IPS DF 4.7 (cell line): ENCODE measurements at regions not wholly inside any gene's neighbourhood (a gene's known extent, or its start where the extent isn't known, plus 50 kb on each side); places are given as distances from the start of the nearest gene placed in this dataset.
"Not testable (repeated sequence)": the region's sequence is repeated elsewhere in the genome, so short reads cannot be mapped to it uniquely, and the experiment has no call there.

Experiments
- DNase-seq: peaks from one replicate; pipeline ENCODE4 v3.0.0-alpha.2; 2013; ENCODE audit warnings: low spot score; ENCODE audit errors: extremely low read depth

DNA sequence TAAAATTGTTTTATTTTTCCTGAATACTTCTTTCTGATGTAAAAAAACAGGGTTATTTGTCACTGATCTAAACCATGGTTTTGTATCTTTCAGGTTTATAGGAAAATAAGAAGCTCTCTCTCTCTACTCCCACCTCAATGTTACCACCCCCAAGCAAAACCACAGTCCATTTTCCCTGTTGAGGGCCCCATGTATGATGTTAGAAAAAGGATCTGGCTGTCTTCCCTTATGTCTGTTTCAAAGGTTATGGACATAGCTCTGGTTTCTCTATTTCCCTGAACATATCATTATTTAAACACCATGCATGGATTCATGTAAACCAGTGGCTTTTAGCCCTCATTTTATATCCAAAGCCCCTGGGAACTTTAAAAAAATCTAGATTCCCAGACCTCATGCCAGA lies 649.0 kb upstream of the TBX3 start:
- DNase-seq: no peak

DNA sequence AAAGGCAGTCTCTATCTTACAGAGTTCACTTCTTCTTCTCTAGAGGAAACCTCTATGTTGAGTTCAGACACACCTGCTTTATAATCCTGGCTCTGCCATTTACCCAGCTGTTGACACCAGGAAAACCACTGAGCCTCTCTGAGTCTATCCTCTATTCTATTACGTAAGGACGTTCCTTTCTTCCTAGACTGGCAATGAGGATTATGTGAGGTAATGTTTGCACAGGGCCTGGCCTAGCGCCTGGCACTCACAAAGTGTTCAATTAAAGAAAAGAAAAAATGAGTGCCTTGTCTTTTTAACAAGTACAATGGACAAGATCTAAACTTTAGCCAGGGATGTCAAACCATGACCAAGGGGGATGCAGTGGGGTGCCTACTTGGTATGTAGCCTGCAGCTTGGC lies 641.9 kb upstream of the TBX3 start:
- no peak for DNase-seq

DNA sequence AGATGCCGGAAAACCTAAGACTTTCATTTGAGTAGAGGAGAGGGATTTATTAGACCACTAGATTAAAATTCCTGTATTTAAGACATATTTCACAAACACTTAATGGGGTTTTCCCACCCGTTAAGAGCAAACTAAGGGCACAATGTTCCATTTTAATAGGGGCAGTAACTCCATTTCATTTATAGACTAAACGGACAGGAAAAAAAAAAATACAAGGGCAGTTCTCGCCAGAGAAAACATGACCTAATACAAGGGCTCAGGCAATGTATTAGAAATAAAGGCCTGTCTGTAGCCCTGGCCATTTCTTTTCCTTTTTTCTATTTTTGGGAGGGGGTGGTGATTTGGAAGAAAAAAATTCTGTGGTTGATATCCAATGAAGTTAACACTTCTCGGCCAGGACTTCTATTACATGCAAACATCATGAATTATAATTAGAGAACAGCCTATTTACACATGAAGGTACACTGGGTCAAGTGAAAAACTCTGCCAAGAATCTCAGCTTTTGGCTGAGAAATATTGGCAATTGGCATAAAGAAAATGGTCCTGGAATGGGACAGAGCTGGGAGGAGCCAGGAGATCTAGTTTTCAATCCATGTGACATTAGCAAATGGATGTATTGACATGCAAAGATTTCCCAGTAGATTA lies 641.1 kb upstream of the TBX3 start:
- DNase-seq: no peak

DNA sequence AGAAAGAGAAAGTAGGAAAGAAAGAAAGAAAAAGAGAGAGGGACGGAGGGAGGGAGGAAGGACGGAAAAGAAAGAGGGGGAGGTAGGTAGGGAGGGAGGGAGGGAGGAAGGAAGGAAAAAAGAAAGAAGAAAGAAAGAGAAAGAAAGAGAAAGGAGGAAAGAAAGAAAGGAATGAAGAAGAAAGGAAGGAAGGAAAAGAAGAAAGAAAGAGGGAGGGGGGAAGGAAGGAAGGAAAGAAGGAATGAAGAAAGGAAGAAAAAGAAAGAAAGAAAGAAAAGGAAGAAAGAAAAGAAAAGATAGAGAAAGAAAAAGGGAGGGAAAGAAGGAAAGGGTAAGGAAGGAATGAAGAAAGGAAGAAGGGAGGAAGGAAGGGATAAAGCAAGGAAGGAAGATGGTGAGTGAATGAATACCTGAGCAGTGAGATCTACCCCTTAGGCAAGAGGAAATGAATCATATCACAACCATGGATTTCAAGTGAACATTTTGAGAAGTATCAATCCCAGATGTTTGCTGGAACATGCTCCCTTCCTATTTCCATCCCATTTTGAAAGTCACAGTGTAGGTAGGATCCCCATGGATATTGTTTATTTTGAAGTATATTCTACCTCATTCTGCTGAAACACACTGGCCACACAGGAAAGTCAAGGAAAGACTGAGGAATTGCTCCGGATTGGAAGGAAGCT lies 639.4 kb upstream of the TBX3 start:
- DNase-seq: no peak

DNA sequence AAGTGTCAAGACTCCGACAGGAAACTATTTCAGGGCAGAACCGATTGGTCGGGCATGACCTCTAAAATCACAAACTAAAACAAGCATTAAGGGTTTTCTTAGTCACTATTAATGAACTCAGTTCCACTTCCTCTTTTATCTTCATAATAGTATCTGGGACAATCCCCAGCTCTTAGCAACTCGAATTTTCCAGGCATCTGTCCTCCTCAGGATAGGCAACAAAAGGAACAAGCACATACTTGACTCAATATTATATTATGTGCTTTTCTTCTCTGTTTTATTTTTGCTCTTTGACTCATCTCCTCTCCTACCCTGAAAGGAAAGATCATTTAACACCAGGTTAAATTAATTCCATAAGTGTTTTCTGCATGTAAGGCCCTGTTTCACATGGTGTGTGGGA lies 638.3 kb upstream of the TBX3 start:
- no peak for DNase-seq

DNA sequence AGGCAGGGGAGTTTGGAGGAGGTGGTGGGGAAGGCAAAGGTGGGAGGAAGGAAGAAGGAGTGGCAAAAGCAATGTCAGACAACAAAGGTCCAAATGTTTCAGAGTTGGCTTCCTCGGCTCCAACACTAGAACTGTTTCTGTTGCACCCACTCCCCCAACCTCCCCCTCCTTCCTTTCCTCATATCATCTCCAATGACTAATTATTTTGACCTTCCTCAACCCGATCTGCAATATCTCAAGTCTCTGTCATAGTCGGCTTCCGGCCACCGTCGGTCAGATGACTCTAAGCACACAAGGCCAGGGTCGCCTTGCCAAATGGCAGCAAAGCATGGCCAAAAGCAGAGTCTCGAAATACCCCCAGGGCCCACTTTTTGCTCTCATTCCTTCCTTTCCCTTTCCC lies 637.0 kb upstream of the TBX3 start:
- DNase-seq: no peak

DNA sequence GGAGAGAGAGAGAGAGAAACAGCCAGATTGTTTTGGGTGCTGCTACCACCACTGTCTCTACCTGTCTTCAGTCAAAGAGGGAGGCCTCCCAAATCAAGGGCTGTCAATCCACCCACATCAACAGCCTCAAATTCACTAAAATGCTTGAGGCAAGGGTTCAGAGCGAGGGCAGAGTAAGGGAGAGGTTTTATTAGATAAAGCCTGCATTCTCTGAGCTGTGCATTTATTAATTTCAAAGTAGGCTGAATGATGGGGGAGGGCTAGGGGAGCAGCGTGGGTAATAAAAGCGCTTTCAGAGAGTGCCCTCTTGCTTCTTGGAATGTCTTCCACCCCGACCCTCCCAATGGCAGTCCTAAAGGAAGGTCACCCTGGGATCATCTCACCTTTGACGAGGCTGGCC lies 636.5 kb upstream of the TBX3 start:
- DNase-seq: no peak

DNA sequence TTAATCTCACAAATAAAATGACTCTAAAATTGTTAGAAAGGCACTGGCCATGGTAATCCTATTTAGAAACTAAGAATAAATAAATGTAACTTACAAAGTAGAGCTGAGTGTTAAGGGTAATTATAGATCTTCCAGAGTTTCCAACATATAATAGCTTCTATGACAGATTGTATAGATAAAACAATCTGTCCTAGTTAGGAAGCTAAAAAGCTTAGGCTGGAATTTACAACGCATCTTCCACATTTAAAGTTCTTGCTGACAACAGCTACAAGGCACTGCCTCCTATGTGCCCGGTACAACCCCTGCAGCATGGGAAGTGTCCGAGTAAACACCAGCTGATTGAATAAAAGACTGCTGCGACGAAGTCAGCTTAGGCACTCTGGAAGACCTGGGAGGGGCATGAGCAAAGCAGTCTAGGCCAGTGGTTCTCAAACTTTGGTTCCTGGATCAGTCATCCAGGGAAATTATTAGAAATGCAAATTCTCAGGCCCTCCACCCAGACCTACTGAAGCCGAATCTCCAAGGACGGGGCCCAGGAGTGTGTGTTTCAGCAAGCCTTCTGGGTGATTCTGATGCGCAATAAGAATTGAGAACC lies 635.6 kb upstream of the TBX3 start:
- no peak for DNase-seq

DNA sequence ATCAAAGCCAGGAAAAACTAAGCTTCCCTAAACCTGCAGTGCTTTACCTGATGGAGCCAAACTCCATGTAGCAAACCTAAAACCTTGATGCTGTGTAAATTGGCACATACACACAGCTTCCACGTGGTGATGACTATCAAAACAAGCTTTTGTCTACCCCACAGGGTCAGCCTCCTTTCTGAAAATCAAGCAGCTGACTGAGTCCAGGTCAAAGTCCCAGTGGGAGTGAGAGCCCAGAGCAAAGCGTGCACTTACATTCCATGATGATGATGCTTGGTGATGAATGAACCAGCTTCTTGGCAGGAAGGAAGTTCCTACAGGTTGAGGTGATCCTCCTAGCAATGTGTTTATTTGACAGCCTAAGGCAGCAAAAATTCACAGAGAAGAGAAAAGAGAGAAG lies 630.0 kb upstream of the TBX3 start:
- no peak for DNase-seq

DNA sequence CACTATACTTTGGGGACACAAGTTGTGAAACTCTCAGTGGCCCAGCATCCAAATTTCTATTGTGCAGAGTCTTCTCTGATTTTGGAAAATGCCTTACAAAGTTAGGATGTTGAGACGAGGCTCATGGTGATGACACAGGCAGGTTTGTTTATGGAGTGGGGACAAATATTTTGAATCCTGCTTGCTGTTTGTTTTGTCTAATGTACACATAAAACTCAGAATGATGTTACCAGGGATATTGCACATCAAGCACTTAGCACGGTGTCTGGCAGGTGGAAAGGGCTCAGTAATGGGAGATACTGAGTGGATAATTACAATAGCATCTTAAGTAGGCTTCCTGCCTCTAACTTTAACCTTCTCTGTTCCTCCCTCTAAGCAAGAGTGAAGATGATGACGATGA lies 628.9 kb upstream of the TBX3 start:
- no peak for DNase-seq

DNA sequence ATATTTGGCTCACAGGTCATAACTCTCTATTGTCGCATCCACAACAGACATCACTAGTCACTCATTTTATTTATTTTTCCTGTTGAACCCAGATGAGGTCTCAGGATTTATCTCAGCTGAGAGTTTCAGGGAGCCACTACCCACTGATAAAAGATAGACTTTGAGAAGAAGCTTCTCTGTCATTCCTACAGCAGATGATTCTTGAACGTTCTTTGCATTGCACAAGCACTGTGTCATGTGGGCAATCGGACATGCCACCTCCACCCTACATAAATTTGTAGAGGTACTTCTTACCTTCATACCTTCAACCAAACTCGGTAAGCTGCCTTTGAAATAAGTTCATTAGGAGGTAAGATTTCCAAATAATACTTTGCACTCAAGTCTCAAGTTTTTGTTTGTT lies 627.9 kb upstream of the TBX3 start:
- DNase-seq: no peak

DNA sequence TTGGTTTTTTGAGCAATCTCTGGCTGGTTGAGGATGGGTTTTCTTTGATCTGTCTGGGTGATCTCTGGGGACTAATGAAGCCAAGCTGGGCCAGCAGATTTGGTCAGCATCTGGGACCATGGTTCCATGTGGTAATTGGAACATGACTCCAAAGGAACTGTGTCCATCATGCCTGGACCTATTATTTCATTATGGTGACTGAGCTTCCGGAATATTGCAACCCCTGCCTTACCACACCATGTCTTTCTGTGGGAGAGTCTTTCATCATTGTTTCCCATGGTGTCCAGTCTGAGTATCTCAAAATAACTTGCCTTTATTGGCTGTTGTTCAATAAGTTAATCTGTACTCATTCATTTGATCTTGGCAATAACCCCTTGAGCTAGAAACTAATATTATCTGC lies 624.9 kb upstream of the TBX3 start:
- no peak for DNase-seq

DNA sequence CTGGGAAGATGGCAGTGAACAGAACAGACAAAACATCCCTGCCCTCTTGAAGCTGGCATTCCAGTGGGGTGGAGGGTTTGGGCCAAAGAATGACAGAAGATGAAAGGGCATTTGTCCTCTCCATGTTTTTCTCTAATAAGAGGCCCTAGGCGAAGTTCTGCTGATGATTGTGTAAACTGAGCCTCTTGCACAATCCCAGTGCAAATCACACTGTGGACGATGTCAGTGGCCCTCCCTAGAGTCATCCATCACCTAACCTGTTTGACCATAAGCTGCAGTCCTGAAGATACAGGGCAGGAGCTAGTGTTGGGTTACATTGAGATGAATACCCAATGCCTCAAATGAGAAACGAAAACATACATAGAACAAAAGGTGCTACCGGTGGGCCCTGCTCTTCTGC lies 622.4 kb upstream of the TBX3 start:
- no peak for DNase-seq

DNA sequence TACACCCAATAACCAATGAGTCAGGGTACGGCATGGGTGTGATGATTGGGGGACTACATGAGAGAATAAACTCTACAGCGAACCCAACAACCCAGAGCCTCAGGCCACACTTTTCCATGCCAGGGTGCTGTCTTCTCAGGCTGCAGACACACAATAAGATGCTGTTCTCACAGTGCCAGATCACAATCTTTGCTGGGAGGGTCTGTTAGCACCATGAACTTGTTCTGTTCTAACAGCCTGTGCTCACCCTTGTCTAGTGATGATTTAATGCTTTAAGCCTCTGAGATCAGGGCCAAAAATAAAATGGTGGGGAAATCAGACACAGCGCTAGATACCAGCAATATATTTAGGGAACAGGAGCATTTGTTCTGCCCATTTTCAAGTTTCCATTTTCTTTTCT lies 621.9 kb upstream of the TBX3 start:
- no peak for DNase-seq

DNA sequence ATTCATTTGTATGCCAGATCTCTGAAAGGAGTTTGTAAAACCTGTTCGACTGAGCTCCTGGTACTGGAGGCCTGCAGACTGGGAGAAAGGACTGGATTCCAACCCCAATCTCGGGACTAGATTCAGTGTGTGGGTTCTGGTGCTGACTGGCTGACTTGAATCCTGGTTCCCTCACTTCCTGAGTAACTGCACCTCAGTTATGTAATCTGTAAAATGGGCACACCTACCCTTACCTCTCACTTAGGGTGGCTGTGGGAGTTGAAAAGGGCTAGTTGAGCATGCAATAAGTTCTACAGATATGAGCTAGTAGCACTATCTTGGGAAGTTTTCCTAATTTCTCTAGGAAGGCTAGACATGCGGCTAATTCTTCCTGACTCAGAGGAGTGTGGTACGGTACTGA lies 621.3 kb upstream of the TBX3 start:
- DNase-seq: no peak

DNA sequence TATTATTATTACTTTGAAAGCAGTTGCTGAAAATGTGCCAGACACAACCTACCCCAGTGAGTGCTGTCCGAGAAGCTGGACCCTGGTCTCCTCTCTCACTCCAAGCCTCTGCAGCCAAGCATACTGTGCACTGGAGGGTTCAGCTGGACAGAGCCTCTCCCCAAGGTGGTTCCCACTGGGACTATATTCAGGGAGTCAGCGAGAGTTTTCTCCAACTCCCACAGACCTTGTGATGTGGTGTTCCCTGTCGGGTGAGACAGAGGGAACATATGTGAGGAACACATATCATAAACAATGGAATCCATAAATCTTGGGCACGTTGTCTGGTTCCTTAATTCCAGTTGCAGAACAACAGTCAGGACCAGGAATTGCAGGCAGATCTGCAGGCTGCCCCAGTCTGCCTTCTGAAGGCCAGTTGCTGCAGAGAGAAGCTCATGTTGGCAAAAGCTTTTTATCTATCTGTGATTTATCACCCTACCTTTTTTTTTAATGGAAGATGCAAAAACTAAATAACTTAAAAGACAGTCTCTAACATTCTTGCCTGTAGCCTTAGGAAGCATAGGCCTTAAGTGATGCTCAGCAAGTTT lies 619.8 kb upstream of the TBX3 start:
- DNase-seq: no peak

DNA sequence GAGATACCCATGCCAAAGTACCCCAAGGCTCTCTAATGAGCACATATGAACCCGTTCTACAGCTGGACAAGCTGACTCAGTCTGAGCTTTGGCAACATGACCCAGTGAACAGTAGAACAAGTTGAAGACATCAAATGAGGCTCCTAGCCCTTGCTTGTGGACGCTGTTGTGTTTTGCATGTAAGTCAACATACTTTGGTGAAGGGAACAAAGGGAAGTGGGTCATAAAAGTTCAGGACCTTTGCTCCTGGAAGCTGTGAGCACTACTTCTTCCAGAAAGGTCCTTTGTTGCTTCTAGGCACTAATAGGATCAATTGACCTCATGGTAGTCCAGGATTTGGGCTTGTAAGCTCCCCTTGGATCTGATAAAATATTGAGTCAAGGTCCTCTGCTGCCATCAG lies 613.5 kb upstream of the TBX3 start:
- DNase-seq: no peak

DNA sequence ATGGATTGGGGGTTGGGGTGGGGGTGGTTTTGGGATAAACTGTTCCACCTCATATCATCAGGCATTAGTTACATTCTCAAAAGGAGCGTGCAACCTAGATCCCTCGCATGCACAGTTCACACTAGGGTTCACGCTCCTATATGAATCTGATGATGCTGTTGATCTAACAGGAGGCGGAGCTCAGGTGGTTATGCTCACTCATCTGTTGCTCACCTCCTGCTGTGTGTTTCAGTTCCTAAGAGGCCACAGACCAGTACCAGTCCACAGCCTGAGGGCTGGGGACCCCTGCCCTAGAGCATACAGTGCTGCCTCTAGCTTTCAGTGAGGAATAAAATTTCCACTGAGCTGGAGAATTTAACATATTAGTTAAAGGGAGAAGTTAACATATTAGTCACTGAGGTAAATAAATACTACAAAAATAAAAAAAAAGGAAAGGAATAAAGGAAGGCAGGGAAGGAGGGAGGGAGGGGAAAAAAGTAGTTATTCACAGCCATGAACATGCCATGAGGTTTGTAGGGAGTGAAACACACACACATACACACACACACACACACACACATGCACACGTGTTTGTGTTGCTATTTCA lies 612.7 kb upstream of the TBX3 start:
- DNase-seq: no peak

DNA sequence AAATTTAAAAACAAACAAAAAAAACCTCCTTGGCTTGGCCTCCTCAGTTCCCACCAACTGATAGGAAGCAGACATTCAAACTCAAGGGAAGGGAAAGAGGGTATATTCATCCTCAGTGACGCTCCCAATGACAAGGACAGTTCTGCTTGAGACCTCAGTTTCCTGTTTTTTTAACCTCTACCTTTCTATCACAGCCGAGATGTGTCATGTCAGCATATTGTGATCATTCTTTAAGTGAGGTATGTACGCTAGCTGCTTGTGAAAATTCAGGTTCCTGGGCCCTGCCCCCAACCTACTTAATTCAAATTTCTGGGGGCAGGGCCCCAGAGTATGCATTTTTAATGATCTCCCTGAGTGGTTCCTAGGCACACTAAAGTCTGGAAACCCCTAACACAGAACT lies 611.9 kb upstream of the TBX3 start:
- DNase-seq: no peak

DNA sequence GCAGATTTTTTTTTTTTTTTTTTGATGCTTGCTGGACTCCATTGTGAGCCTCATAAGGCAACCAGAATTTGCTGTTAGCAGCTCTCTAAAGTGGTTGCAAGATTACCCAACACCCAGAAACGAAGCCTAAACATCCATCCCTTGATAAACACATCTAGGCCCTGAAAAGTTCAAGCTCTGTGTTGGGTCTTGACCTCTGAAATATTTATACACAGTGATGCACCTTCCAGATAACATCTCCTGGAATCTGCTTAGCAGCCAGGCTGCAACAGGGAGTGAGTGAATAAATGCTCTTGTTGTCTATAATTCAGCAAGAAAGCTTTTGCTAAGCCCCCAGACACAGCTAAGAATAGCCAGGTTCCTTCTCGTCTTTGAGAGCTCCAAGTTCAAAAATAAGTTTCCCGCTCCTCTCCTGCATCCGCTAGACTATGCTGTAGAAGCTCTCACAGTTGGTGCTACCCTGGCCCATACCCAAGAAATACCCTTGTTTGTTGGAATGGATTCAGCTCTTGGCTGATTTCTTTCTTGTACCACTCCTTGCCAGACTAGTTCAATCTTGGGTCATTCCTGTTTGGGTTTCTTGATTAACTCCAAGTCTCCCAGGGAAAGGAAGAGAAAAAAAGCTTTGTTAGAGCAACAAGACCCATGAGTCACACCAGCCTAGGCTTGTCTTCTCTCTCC lies 610.6 kb upstream of the TBX3 start:
- no peak for DNase-seq

DNA sequence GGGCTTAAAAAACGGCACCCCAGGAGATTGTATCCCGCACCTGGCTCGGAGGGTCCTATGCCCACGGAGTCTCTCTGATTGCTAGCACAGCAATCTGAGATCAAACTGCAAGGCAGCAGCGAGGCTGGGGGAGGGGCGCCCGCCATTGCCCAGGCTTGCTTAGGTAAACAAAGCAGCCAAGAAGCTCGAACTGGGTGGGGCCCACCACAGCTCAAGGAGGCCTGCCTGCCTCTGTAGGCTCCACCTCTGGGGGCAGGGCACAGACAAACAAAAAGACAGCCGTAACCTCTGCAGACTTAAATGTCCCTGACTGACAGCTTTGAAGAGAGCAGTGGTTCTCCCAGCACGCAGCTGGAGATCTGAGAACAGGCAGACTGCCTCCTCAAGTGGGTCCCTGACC lies 601.5 kb upstream of the TBX3 start:
- not testable (repeated sequence) for DNase-seq

DNA sequence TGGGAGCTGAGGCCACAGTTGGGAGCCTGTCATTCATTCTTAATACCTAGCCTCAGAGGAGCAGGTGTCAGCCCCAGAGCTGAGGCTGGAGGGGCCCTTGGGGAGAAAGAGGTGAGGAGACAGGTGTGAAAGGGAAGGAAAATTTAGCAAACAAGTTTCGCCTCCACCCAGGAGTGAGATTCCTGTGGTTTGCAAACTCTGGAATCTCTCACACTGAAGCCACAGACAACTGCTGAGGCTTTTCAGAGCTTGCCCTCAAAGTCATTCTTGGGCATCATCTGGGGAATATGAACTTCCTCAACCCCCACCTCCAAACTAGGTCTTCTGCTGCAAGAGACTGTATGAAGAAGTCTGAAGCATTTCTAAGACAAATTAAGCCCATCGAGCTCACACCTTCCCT lies 589.5 kb upstream of the TBX3 start:
- DNase-seq: no peak
